ENCODE measurements at regions not wholly inside any gene's neighbourhood (a gene's known extent, or its start where the extent isn't known, plus 50 kb on each side); places are given as distances from the start of the nearest gene placed in this dataset.
A peak's percentile ranks its signal among the peaks of the same experiment; 100 is the strongest.

- no peaks in the 10 kb centered on the region for H3K36me3 ChIP-seq (ENCODE audit: control insufficient read depth, insufficient read depth, low read length)
- H3K4me3 ChIP-seq (ENCODE audit: low read depth, low read length): no peak overlapping the region
- no peaks in the 10 kb centered on the region for H3K27me3 ChIP-seq (ENCODE audit: control insufficient read depth, insufficient read depth, low read length)
- no peaks in the 10 kb centered on the region for H3K4me1 ChIP-seq (ENCODE audit: control insufficient read depth, insufficient read depth, low read length)
- DNase-seq (ENCODE audit: low read depth in 4 of 6, low spot score in 6 of 6): no peak
- H3K27ac ChIP-seq (ENCODE audit: low read depth, low read length): no peak overlapping the region
- no peaks in the 10 kb centered on the region for H3K9me3 ChIP-seq (ENCODE audit: control insufficient read depth, insufficient read depth, low read length)
- WGBS (ENCODE audit: insufficient coverage): 89% methylated on average over 2 of the region's 3 CpGs
Observed at GRCh38 chr6:40780637-40781036, 193.5 kb upstream of the LRFN2 start.

- H3K4me1 ChIP-seq (ENCODE audit: control insufficient read depth, insufficient read depth, low read length): no peaks in the 10 kb centered on the region
- no peak overlapping the region for H3K4me3 ChIP-seq (ENCODE audit: low read depth, low read length)
- no peaks in the 10 kb centered on the region for H3K36me3 ChIP-seq (ENCODE audit: control insufficient read depth, insufficient read depth, low read length)
- H3K9me3 ChIP-seq (ENCODE audit: control insufficient read depth, insufficient read depth, low read length): no peaks in the 10 kb centered on the region
- WGBS (ENCODE audit: insufficient coverage): 86% methylated on average over 1 of the region's 3 CpGs
- no peak for DNase-seq (ENCODE audit: low read depth in 4 of 6, low spot score in 6 of 6)
- H3K27me3 ChIP-seq (ENCODE audit: control insufficient read depth, insufficient read depth, low read length): no peaks in the 10 kb centered on the region
- H3K27ac ChIP-seq (ENCODE audit: low read depth, low read length): no peak overlapping the region
Observed at GRCh38 chr6:40779409-40779808, 192.2 kb upstream of the LRFN2 start.

- no peaks in the 10 kb centered on the region for H3K4me1 ChIP-seq (ENCODE audit: control insufficient read depth, insufficient read depth, low read length)
- no peak for DNase-seq (ENCODE audit: low read depth in 4 of 6, low spot score in 6 of 6)
- no peaks in the 10 kb centered on the region for H3K27me3 ChIP-seq (ENCODE audit: control insufficient read depth, insufficient read depth, low read length)
- no peaks in the 10 kb centered on the region for H3K9me3 ChIP-seq (ENCODE audit: control insufficient read depth, insufficient read depth, low read length)
- WGBS (ENCODE audit: insufficient coverage): 100% methylated on average over 1 of the region's 1 CpG
- H3K4me3 ChIP-seq (ENCODE audit: low read depth, low read length): no peak overlapping the region
- H3K27ac ChIP-seq (ENCODE audit: low read depth, low read length): no peak overlapping the region
- H3K36me3 ChIP-seq (ENCODE audit: control insufficient read depth, insufficient read depth, low read length): no peaks in the 10 kb centered on the region
Observed at GRCh38 chr6:40778918-40779317, 191.8 kb upstream of the LRFN2 start.

GRCh38 chr6:40778196-40778595 is 191.0 kb upstream of the LRFN2 start:
- Histone ChIP-seq H3K9me3 (ENCODE audit: control insufficient read depth, insufficient read depth, low read length) (no peaks in the 10 kb centered on the region), H3K27me3 (ENCODE audit: control insufficient read depth, insufficient read depth, low read length) (no peaks in the 10 kb centered on the region), H3K4me3 (ENCODE audit: low read depth, low read length) (no peak overlapping the region), H3K27ac (ENCODE audit: low read depth, low read length) (no peak overlapping the region), H3K36me3 (ENCODE audit: control insufficient read depth, insufficient read depth, low read length) (no peaks in the 10 kb centered on the region), H3K4me1 (ENCODE audit: control insufficient read depth, insufficient read depth, low read length) (no peaks in the 10 kb centered on the region)
- no peak for DNase-seq (ENCODE audit: low read depth in 4 of 6, low spot score in 6 of 6)
- WGBS (ENCODE audit: insufficient coverage): 86% methylated on average over 3 of the region's 3 CpGs

GRCh38 chr6:40774932-40775331 is 187.8 kb upstream of the LRFN2 start:
- H3K36me3 ChIP-seq (ENCODE audit: control insufficient read depth, insufficient read depth, low read length): no peaks in the 10 kb centered on the region
- H3K27me3 ChIP-seq (ENCODE audit: control insufficient read depth, insufficient read depth, low read length): no peaks in the 10 kb centered on the region
- H3K4me1 ChIP-seq (ENCODE audit: control insufficient read depth, insufficient read depth, low read length): no peaks in the 10 kb centered on the region
- WGBS (ENCODE audit: insufficient coverage): 80% methylated on average over 1 of the region's 1 CpG
- no peak for DNase-seq (ENCODE audit: low read depth in 4 of 6, low spot score in 6 of 6)
- H3K27ac ChIP-seq (ENCODE audit: low read depth, low read length): no peak overlapping the region
- no peak overlapping the region for H3K4me3 ChIP-seq (ENCODE audit: low read depth, low read length)
- H3K9me3 ChIP-seq (ENCODE audit: control insufficient read depth, insufficient read depth, low read length): no peaks in the 10 kb centered on the region

GRCh38 chr6:40770794-40771193 is 183.6 kb upstream of the LRFN2 start:
- no peaks in the 10 kb centered on the region for H3K27me3 ChIP-seq (ENCODE audit: control insufficient read depth, insufficient read depth, low read length)
- H3K36me3 ChIP-seq (ENCODE audit: control insufficient read depth, insufficient read depth, low read length): no peaks in the 10 kb centered on the region
- no peak for DNase-seq (ENCODE audit: low read depth in 4 of 6, low spot score in 6 of 6)
- H3K27ac ChIP-seq (ENCODE audit: low read depth, low read length): no peak overlapping the region
- no peaks in the 10 kb centered on the region for H3K4me1 ChIP-seq (ENCODE audit: control insufficient read depth, insufficient read depth, low read length)
- H3K9me3 ChIP-seq (ENCODE audit: control insufficient read depth, insufficient read depth, low read length): no peaks in the 10 kb centered on the region
- no peak overlapping the region for H3K4me3 ChIP-seq (ENCODE audit: low read depth, low read length)

GRCh38 chr6:40764726-40765125 is 177.6 kb upstream of the LRFN2 start:
- no peaks in the 10 kb centered on the region for H3K9me3 ChIP-seq (ENCODE audit: control insufficient read depth, insufficient read depth, low read length)
- H3K27me3 ChIP-seq (ENCODE audit: control insufficient read depth, insufficient read depth, low read length): no peaks in the 10 kb centered on the region
- DNase-seq (ENCODE audit: low read depth in 4 of 6, low spot score in 6 of 6): no peak
- no peak overlapping the region for H3K27ac ChIP-seq (ENCODE audit: low read depth, low read length)
- H3K4me3 ChIP-seq (ENCODE audit: low read depth, low read length): no peak overlapping the region
- no peaks in the 10 kb centered on the region for H3K36me3 ChIP-seq (ENCODE audit: control insufficient read depth, insufficient read depth, low read length)
- H3K4me1 ChIP-seq (ENCODE audit: control insufficient read depth, insufficient read depth, low read length): no peaks in the 10 kb centered on the region
- no CpG with 5 or more reads among the region's 1 CpG for WGBS (ENCODE audit: insufficient coverage)

GRCh38 chr6:40762981-40763380 is 175.8 kb upstream of the LRFN2 start:
- 92% methylated on average over 5 of the region's 5 CpGs for WGBS (ENCODE audit: insufficient coverage)
- DNase-seq (ENCODE audit: low read depth in 4 of 6, low spot score in 6 of 6): no peak
- H3K4me3 ChIP-seq (ENCODE audit: low read depth, low read length): no peak overlapping the region
- H3K4me1 ChIP-seq (ENCODE audit: control insufficient read depth, insufficient read depth, low read length): no peaks in the 10 kb centered on the region
- H3K36me3 ChIP-seq (ENCODE audit: control insufficient read depth, insufficient read depth, low read length): no peaks in the 10 kb centered on the region
- no peaks in the 10 kb centered on the region for H3K27me3 ChIP-seq (ENCODE audit: control insufficient read depth, insufficient read depth, low read length)
- no peaks in the 10 kb centered on the region for H3K9me3 ChIP-seq (ENCODE audit: control insufficient read depth, insufficient read depth, low read length)
- H3K27ac ChIP-seq (ENCODE audit: low read depth, low read length): no peak overlapping the region

GRCh38 chr6:40760887-40761286 is 173.7 kb upstream of the LRFN2 start:
- Histone ChIP-seq H3K27me3 (ENCODE audit: control insufficient read depth, insufficient read depth, low read length) (peaks cover 6% of the 10 kb centered on the region), H3K4me3 (ENCODE audit: low read depth, low read length) (no peak overlapping the region), H3K27ac (ENCODE audit: low read depth, low read length) (no peak overlapping the region), H3K9me3 (ENCODE audit: control insufficient read depth, insufficient read depth, low read length) (no peaks in the 10 kb centered on the region), H3K4me1 (ENCODE audit: control insufficient read depth, insufficient read depth, low read length) (no peaks in the 10 kb centered on the region), H3K36me3 (ENCODE audit: control insufficient read depth, insufficient read depth, low read length) (no peaks in the 10 kb centered on the region)
- 100% methylated on average over 2 of the region's 3 CpGs for WGBS (ENCODE audit: insufficient coverage)
- no peak for DNase-seq (ENCODE audit: low read depth in 4 of 6, low spot score in 6 of 6)

- Histone ChIP-seq H3K36me3 (ENCODE audit: control insufficient read depth, insufficient read depth, low read length) (no peaks in the 10 kb centered on the region), H3K4me1 (ENCODE audit: control insufficient read depth, insufficient read depth, low read length) (peaks cover 7% of the 10 kb centered on the region), H3K4me3 (ENCODE audit: low read depth, low read length) (no peak overlapping the region), H3K27ac (ENCODE audit: low read depth, low read length) (no peak overlapping the region), H3K9me3 (ENCODE audit: control insufficient read depth, insufficient read depth, low read length) (no peaks in the 10 kb centered on the region), H3K27me3 (ENCODE audit: control insufficient read depth, insufficient read depth, low read length) (peaks cover 15% of the 10 kb centered on the region)
- 91% methylated on average over 5 of the region's 5 CpGs for WGBS (ENCODE audit: insufficient coverage)
- DNase-seq (ENCODE audit: low read depth in 4 of 6, low spot score in 6 of 6): peak in 1 of 6 donors; percentile 5
Observed at GRCh38 chr6:40759838-40760237, 172.7 kb upstream of the LRFN2 start.
